Naive thymus-derived CD8-positive, alpha-beta T cell (primary cell): ENCODE measurements at regions not wholly inside any gene's neighbourhood (a gene's known extent, or its start where the extent isn't known, plus 50 kb on each side); places are given as distances from the start of the nearest gene placed in this dataset.
"Not testable (repeated sequence)": the region's sequence is repeated elsewhere in the genome, so short reads cannot be mapped to it uniquely, and the experiment has no call there.

Experiments used
- ATAC-seq, 2 donors: fragments of 150-1000 bp; cut with Tn5 transposase in 1 of 2; sonication (Bioruptor Pico), chemical (Tn5 transposase) in 1 of 2; 1 replicate in 1 of 2; 2 replicates in 1 of 2; pipeline ENCODE4 v1.10.0; 2021; ENCODE audit warnings: mild to moderate bottlenecking in 2 of 2, moderate library complexity in 2 of 2
- POLR2A ChIA-PET: fragments of 350-600 bp; sonication (Branson Sonifier 250); formaldehyde crosslinking; loops from one replicate; lab custom pipeline; 2021; ENCODE audit warnings: antibody characterized with exemption; lab: Charles Lee
- DNase-seq, 10 donors: peaks; one replicate each; pipeline versions ENCODE4 v3.0.0 to v3.0.0-alpha.2; 2020 to 2022
- H3K27ac Mint-ChIP-seq, 10 donors: one replicate each; pipeline ENCODE4 v1.8.0; 2020 to 2022; ENCODE audit warnings: mild to moderate bottlenecking in 10 of 10, mixed read lengths in 10 of 10, moderate library complexity in 4 of 10, inconsistent platforms in 1 of 10
- H3K27me3 Mint-ChIP-seq, 5 donors: one replicate each; pipeline ENCODE4 v1.8.0; 2021 to 2022; ENCODE audit warnings: mixed read lengths in 5 of 5
- H3K36me3 Mint-ChIP-seq, 3 donors: one replicate each; pipeline ENCODE4 v1.8.0; 2020 to 2022; ENCODE audit warnings: mixed read lengths in 3 of 3, mild to moderate bottlenecking in 2 of 3, inconsistent platforms in 1 of 3
- H3K4me1 Mint-ChIP-seq, 4 donors: one replicate each; pipeline ENCODE4 v1.8.0; 2021 to 2022; ENCODE audit warnings: mixed read lengths in 4 of 4
- H3K4me3 Mint-ChIP-seq, 10 donors: one replicate each; pipeline ENCODE4 v1.8.0; 2020 to 2022; ENCODE audit warnings: mild to moderate bottlenecking in 10 of 10, mixed read lengths in 10 of 10, moderate library complexity in 6 of 10, inconsistent platforms in 1 of 10
- H3K9me3 Mint-ChIP-seq, 9 donors: one replicate each; pipeline ENCODE4 v1.8.0; 2020 to 2022; ENCODE audit warnings: mixed read lengths in 9 of 9, mild to moderate bottlenecking in 3 of 9, inconsistent platforms in 1 of 9, moderate library complexity in 1 of 9

DNA sequence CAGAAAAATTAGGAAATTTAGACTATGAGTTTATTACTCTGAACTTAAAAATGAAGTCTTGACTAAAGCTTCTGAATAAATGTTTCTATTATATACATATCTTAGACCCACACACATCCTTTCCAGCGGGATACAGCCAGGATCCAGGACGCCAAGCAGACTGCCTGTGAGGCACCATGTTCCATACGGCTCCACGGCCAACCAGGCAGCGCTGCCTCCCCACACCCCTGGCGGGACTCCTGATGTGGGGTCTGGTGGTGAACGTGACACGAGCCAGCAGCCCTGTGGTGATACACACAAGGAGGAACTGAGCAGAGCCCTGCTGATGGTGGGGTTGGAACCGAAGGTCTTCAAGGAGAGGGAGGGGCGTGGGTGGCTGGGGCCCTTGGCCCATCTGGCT lies 59.8 kb upstream of the TNK2 start:
- H3K4me1 Mint-ChIP-seq, H3K27ac Mint-ChIP-seq, H3K9me3 Mint-ChIP-seq, ATAC-seq, H3K27me3 Mint-ChIP-seq, POLR2A ChIA-PET, H3K4me3 Mint-ChIP-seq, DNase-seq: not testable (repeated sequence)
- peaks cover 10 to 66% (median 20%) of the 10 kb centered on the region in 3 donors for H3K36me3 Mint-ChIP-seq

DNA sequence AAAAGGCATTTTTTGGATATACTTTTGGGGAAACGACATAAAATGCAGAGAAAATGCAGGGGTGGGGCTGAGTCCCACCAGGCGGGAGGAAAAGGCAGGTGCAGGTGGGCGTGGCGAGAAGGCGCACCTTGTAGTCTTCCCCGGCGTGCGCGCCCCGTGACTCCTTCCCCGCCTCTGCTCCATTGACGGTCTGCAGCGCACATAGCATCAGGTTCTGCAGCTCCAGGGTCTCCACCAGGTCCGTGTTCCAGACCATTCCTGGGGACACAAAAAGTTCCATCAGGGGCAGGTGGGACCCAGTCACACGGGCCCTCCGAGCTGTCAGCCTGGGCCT lies 59.0 kb upstream of the TNK2 start:
- peaks cover 10 to 69% (median 20%) of the 10 kb centered on the region in 3 donors for H3K36me3 Mint-ChIP-seq
- ATAC-seq, H3K27me3 Mint-ChIP-seq, DNase-seq, H3K4me1 Mint-ChIP-seq, H3K27ac Mint-ChIP-seq, POLR2A ChIA-PET, H3K4me3 Mint-ChIP-seq, H3K9me3 Mint-ChIP-seq: not testable (repeated sequence)

DNA sequence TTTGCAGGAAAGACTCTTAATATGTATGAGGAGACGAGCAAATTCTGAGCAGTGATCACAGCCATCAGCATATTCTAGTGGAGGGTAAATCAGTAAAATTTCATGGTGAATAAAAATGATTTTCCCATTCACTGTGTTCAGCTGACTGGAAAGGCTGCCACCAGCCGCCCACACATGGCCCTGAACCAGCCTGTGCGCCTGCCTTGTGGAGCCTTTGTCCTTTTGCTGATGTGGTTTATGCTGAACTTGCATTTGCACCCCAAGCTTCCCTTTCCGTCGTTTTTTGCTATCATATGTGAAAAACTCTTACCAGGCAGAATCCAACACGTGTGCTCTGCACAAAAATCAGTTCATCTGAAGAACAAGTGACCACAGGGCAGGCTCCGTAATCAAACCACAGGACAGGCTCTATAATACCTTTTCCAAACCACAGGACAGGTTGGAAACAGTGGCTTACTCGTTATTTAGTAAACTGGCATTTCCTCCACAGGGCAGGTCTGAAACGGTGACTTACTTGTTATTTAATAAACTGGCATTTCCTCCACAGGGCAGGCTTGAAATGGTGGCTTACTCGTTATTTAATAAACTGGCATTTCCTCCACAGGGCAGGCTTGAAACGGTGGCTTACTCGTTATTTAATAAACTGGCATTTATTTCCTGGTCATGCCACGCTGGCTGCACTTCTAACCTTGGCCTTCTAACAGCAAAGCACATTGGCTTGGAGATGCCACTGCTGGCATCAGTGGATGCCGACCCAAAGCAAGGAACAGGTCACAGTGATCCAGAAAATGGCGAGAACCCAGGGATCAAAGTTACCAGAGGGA lies 58.4 kb upstream of the TNK2 start:
- DNase-seq, H3K27ac Mint-ChIP-seq, ATAC-seq, H3K4me1 Mint-ChIP-seq, H3K9me3 Mint-ChIP-seq, POLR2A ChIA-PET, H3K27me3 Mint-ChIP-seq, H3K4me3 Mint-ChIP-seq: not testable (repeated sequence)
- H3K36me3 Mint-ChIP-seq, result peaks cover 10 to 64% (median 20%) of the 10 kb centered on the region in 3 donors

DNA sequence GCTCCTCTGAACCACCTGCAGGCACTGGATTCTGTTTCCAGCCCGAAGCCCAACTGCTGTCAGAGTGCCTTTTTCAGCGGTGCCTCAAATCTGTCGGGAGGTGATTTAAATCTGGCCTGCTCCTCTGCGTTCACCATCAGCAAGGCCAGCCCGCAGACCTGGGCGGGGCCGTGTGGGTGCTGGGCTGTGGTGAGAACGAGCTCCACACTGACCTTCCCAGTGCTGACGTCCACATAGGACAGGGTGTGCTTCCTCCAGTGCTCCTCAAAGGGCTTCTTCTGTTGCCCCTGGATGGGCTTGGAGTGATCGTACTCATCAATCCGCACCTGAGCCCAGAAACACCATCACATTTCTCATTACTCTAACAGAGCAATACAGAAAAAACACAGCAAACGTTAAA lies 56.9 kb upstream of the TNK2 start:
- Mint-ChIP-seq H3K36me3 (peaks cover 4 to 57% (median 10%) of the 10 kb centered on the region in 3 donors), H3K27ac (peak overlapping the region in 1 of 10 donors; percentile 64), H3K4me1 (peaks cover 0 to 12% (median 7%) of the 10 kb centered on the region in 4 donors)
- H3K9me3 Mint-ChIP-seq, ATAC-seq, H3K4me3 Mint-ChIP-seq, DNase-seq, POLR2A ChIA-PET, H3K27me3 Mint-ChIP-seq: not testable (repeated sequence)

DNA sequence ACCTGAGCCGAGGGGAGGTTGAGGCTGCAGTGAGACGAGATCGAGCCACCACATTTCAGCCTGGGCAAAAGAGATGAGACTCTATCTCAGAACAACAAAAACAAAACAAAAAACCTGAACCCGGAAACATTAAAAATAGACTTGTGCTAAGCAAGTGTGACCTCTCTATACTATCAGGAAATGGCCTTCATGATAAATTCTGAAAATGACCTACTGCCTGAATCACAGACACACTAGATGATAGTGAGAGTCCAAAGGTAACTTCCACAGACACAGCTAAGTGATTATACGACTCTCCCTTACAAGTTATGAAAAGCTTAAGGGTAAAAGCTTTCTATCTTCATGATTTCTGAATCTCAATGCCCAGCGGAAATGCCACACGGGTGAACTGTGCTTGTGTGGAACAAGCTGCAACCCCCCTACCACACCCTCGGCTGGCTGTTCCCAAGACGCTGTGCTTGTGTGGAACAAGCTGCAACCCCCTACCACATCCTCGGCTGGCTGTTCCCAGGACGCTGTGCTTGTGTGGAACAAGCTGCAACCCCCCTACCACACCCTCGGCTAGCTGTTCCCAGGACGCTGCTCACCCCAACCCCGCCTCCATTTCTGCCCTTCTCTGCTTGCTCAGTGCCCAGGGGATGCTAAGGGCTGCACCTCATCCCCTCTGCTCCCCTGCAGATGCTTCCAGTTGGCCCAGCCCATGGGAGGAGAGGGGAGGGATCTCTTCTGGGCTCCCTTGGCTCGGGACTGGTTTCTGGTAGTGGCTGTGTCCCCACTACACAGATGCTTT lies 56.2 kb upstream of the TNK2 start:
- ATAC-seq, POLR2A ChIA-PET, H3K9me3 Mint-ChIP-seq, H3K4me3 Mint-ChIP-seq, DNase-seq, H3K27me3 Mint-ChIP-seq: not testable (repeated sequence)
- peak overlapping the region in 1 of 10 donors; percentile 64 for H3K27ac Mint-ChIP-seq
- peaks cover 0 to 54% (median 4%) of the 10 kb centered on the region in 3 donors for H3K36me3 Mint-ChIP-seq
- peaks cover 0 to 11% (median 6%) of the 10 kb centered on the region in 4 donors for H3K4me1 Mint-ChIP-seq

DNA sequence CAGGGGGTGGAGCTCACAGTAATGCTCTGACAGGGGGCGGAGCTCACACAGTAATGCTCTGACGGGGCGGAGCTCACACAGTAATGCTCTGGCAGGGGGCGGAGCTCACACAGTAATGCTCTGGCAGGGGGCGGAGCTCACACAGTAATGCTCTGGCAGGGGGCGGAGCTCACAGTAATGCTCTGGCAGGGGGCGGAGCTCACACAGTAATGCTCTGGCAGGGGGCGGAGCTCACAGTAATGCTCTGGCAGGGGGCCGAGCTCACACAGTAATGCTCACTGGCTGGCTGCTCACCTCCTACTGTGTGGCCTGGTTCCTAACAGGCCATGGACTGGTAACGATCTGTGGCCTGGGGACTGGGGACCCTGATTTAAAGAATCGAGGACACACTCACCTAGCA lies 53.9 kb upstream of the TNK2 start:
- H3K27me3 Mint-ChIP-seq, POLR2A ChIA-PET, H3K9me3 Mint-ChIP-seq, H3K4me3 Mint-ChIP-seq, DNase-seq, ATAC-seq: not testable (repeated sequence)
- Mint-ChIP-seq H3K4me1 (peaks cover 3 to 12% (median 8%) of the 10 kb centered on the region in 4 donors), H3K36me3 (peaks cover 0 to 57% (median 2%) of the 10 kb centered on the region in 3 donors), H3K27ac (peak overlapping the region in 1 of 10 donors; percentile 77)

DNA sequence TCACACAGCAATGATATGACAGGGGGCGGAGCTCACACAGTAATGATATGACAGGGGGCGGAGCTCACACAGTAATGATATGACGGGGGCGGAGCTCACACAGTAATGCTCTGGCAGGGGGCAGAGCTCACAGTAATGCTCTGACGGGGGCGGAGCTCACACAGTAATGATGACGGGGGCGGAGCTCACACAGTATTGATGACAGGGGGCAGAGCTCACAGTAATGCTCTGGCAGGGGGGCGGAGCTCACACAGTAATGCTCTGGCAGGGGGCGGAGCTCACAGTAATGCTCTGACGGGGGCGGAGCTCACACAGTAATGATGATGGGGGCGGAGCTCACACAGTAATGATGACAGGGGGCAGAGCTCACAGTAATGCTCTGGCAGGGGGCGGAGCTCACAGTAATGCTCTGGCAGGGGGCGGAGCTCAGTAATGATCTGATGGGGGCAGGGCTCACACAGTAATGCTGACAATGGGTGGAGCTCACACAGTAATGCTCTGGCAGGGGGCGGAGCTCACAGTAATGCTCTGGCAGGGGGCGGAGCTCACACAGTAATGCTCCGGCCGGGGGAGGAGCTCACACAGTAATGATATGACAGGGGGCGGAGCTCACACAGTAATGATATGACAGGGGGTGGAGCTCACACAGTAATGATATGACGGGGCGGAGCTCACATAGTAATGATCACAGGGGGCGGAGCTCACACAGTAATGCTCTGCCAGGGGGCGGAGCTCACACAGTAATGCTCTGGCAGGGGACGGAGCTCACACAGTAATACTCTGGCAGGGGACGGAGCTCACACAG lies 52.8 kb upstream of the TNK2 start:
- peak in 4 of 10 donors; percentile 22 to 45 (median 34) for DNase-seq
- ATAC-seq, result peak in 1 of 2 donors; percentile 30
- H3K27me3 Mint-ChIP-seq, result not testable (repeated sequence)

DNA sequence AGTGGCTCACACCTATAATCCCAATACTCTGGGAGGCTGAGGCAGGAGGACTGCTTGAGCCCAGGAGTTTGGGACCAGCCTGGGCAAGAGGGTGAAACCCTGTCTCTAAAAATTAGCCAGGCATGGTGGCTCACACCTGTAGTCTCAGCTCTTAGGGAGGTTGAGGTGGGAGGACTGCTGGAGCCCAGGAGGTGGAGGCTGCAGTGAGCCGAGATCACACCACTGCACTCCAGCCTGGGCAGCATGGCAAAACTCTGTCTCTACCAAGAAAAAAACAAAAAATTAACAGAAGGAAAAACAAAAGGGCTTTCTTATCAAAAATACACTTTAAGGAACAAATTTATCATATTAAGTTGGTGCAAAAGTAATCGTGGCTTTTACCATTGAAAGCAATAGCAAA lies 51.8 kb upstream of the TNK2 start:
- not testable (repeated sequence) for H3K27ac Mint-ChIP-seq

More for the DNA sequence above, 52.8 kb upstream of the TNK2 start:
- Mint-ChIP-seq H3K36me3 (peaks cover 0 to 53% (median 2%) of the 10 kb centered on the region in 3 donors), H3K4me1 (peaks cover 3 to 12% (median 8%) of the 10 kb centered on the region in 4 donors), H3K27ac (peak overlapping the region in 5 of 10 donors; percentile 31 to 86 (median 71))
- POLR2A ChIA-PET, H3K9me3 Mint-ChIP-seq, H3K4me3 Mint-ChIP-seq: not testable (repeated sequence)

DNA sequence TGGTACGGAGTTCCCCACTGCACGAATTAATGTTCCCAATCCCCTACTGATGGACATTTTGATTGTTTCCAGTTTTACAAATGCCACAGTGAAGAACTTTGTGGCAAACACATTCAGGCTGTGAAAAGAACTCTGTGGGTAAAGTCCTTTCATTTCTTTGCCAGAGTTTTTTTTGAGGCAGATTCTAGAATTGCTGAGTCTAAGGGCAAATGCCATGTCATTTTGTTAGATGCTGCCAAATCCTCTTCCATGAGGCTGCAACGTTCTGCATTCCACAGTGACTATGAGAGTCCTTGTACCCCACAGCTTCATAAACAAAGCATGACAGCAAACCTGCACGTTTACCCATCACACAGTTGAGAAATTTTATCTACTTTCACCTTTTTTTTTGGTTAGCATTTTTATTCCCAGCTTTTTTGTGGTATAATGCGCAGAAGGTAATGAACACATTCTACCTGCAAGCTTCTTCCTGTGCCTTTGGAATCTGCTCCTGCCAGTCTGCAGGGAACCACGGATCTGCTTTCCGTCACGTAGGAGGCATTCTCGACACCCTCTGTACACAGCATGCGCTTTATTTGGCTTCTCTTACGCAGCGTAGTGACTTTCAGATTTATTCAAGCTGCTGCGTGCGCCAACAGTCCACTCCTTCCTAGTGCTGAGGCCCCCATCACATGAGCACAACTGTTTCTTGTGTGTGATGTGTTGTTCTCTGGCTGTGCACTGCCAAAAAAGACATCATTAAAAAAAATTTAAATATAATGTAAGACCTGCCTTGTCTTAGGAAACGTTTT lies 51.2 kb upstream of the TNK2 start:
- H3K27me3 Mint-ChIP-seq, H3K9me3 Mint-ChIP-seq, ATAC-seq, H3K4me3 Mint-ChIP-seq, DNase-seq, POLR2A ChIA-PET: not testable (repeated sequence)
- H3K27ac Mint-ChIP-seq, result peak overlapping the region in 1 of 10 donors; percentile 4
- H3K36me3 Mint-ChIP-seq, result peaks cover 0 to 37% (median 0%) of the 10 kb centered on the region in 3 donors
- H3K4me1 Mint-ChIP-seq, result peaks cover 9 to 12% (median 10%) of the 10 kb centered on the region in 4 donors

More for the DNA sequence above, 51.8 kb upstream of the TNK2 start:
- H3K4me3 Mint-ChIP-seq, POLR2A ChIA-PET, H3K9me3 Mint-ChIP-seq, ATAC-seq, H3K27me3 Mint-ChIP-seq, DNase-seq: not testable (repeated sequence)
- Mint-ChIP-seq H3K36me3 (peaks cover 0 to 43% (median 2%) of the 10 kb centered on the region in 3 donors), H3K4me1 (peaks cover 9 to 12% (median 10%) of the 10 kb centered on the region in 4 donors)

DNA sequence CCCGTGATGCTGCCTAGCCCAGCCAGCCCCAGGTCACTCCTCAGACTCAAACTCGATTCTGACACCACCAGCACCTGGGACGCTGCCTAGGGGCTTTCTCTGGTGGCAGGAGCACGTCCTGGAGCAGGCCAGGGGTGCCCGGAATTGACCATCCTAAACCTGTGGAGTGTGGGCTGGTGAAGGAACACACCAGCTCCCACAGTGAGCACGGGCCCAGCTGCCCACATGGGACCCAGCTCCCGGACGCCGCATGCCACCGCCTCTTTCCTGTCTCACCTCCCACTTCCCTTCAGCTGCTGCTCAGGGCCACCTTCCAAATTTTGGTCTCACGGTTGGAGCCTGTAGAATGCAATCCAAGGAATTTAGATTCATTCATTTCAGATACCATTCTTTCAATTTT lies 50.4 kb upstream of the TNK2 start:
- peaks cover 0 to 32% (median 0%) of the 10 kb centered on the region in 3 donors for H3K36me3 Mint-ChIP-seq
- DNase-seq, POLR2A ChIA-PET, ATAC-seq, H3K27me3 Mint-ChIP-seq, H3K9me3 Mint-ChIP-seq, H3K4me3 Mint-ChIP-seq: not testable (repeated sequence)
- peak overlapping the region in 3 of 10 donors; percentile 56 to 66 (median 60) for H3K27ac Mint-ChIP-seq
- H3K4me1 Mint-ChIP-seq, result peaks cover 9 to 12% (median 10%) of the 10 kb centered on the region in 4 donors
